HG03103 (cell line): ENCODE measurements at regions not wholly inside any gene's neighbourhood (a gene's known extent, or its start where the extent isn't known, plus 50 kb on each side); places are given as distances from the start of the nearest gene placed in this dataset.

Source experiments
- ATAC-seq: cut with Tn5 transposase; IDR thresholded peaks from one replicate; pipeline ENCODE4 v1.9.1; 2021; ENCODE audit warnings: low read depth; ENCODE audit not compliant: unreplicated experiment

DNA sequence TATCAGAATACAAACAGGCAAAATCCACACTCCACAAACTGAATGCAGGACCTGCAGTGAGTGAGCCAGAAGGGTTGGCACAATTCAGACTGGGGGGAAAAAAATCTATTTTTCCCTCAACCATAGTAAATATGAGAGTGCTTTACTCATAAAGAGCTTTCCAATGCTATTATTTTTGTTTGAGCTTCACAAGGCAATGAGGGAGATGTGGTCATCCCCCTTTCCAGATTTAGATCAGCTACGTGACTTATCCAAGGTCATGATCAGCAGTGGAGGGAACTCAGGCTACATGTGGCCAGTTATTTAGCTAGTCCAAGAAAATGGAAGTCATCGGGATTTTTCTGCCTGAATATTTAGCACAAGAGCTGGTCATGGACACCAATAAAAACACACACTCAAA is 120.4 kb upstream of the KLF7 start:
- no peak for ATAC-seq

DNA sequence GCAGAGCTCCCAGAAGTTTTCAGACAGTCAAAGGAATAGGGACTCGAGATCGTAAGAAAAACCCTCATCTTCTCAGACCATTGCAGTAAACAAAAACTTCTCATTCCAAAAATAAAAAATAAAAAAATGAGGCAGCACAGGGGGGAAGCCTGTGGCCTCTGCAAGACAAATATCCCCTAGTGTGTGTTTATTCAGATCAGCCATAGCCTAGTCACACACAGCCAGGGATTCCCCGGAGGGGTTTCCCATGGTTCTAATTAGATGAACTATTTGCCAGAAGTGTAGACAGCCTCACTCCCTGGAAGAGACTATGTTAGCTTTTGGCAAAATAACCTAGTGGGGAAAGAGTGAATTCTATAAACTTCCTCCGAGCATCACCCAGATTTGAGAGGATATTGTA is 122.9 kb upstream of the KLF7 start:
- ATAC-seq: no peak

DNA sequence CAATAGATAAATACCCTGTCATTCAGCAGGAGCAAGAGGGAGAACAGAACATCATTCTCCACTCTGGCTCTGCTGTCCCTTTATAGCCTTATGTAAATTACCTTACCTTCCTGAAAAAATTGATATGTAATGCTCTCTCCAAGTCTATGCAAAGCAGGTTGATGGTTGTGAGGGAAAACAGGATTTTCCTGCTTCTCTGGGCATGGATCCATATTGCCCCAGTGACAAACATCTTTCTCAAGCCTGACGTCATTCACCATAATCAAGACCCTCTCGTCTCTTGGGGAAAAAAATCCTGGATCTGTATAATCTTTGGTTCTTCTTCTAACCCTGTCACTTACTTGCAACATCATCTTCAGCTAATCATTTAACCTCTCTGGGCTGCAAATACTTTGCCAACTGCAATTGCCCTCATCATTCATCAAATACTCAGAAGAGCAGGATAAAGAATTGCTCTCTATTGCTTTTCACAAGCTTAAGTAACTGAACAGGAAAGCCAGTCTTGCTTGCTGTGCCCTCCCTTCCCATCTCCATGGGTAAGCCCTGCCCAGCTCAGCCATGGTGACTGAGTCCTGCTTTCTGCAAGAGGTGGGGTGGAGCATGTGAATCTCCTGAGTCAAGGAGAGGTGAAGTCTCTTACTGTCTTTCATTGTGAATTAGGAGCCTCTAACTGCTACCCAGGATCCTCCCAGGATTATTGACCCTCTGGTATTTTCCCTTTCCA is 123.7 kb upstream of the KLF7 start:
- no peak for ATAC-seq

DNA sequence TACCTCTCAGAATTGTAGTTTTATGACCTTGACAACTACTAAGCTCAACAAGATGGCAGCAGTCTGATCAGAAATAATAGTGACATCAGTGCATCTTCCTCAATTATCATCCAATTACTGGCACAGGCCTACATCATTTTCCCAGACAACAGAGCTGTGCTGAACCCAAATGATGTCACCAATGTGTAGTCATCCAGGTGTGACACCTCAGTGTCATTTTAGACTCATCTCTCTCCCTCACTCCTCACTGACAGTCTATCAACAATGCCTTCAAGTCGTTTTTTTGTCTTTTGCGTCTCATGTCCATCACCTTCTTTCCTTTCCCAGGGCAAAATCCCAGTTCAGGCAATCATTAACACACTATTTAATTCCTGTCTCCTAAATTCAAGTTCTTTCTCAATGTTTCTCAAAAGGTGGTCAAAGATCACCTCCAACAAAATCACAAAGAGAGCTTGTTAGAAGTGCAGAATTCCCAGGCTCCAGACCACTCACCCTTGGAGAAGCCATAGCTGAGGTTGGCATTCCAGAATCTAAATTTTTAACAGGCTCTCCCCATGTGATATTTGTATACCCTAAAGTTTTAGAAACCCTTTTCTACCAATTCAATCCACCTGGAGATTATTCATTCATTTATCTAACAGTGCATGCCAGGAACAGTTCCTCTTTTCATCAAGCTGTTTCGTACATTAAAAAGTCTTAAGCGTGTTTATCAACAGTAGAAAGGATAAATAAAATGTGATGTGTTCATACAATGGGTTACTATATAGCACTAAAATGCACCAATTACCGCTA is 125.3 kb upstream of the KLF7 start:
- no peak for ATAC-seq

DNA sequence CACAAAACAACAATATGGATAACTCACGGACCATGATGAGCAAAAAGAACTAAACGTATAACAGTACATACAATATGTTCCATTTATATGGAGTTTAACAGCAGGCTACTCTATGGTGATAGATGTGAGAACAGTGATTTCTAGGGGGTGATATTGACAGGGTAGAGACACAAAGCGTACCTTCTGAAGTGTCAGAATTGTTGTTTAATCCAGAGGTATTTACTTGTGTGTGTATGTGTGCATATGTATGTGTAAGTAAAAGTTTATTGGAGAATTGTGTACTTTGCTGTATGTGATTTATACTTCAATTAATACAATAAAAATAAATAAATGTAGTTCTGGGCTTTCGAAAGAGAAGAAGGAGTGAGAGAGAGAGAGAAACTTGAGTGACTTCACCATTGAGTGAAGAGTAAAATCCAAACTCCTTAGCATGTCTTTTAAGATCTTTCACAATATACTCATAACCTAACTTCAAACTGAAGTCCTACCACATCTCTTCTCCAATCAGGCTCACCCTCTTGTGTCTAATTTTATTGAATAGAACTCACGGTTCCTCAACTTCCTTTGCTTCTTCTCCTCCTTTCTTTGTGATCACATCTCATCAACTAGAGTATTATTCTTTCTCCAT is 126.0 kb upstream of the KLF7 start:
- peak; percentile 33 for ATAC-seq

DNA sequence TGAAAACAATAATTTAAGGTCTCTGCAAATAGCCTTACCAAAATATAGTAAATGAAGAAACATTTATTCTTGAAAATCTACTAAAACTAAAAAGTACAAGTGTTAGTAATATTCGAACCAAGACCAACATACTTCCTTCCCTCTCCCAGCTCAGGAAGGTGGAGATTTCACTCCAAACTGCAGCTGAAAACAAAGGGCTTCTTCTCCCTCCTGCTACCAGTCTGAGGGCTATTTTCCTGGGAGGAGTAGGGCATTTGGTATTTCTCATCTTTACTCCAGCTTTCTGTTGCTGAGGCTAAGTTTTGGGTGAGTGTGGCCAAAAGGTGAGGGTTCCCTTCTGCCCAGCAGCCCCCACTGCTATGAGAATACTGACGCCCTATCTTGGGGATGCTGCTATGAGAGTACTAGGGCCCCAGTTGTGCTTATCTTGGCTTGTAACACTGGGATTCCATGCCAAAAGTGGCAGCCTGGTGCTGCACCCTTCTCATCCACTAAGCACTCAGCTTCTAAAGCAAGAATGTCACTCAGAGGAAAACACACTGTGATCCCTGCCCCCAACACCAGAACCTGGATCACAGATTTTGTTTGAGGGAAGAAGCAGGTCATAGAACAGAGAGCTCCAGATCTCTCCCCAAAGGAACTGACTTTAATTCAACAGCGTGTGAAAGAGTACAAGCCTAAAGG is 130.7 kb upstream of the KLF7 start:
- ATAC-seq: no peak

DNA sequence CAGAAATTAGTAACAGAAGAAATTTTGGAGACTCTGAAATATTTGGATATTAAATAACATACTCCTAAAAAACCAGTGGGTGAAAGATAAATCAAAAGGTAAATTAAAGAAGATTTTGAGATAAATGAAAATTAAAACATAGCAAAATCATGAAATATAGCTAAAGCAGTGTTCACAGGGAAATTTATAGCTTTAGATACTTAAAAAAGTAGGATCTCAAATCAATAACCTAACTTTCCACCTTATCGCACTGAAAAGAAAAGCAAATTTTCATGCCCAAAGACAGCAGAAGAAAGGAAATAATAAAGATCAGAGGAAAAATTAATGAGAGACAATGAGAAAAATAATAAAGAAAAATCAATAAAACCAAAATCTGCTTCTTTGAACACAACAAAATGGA is 135.1 kb upstream of the KLF7 start:
- ATAC-seq: no peak

DNA sequence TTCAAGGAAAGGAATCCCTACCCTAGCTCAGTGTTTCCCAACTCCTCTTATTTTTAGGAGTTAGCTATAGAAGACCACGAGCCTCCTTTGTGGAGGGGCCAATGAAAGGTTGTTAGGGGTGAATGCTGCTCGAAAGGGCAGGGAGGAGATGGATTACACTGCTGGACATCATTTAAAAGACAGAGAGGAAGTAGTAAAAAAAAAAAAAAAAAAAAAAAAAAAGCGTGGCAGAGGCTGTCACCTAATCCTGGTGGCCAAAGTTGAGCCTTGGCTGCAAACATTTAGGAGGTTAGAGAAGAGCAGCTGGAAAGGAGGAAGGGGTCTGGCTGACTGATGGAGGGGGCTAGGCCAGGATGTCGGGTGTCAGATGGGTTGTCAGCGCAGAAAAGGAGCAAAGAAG is 139.0 kb upstream of the KLF7 start:
- ATAC-seq: no peak

DNA sequence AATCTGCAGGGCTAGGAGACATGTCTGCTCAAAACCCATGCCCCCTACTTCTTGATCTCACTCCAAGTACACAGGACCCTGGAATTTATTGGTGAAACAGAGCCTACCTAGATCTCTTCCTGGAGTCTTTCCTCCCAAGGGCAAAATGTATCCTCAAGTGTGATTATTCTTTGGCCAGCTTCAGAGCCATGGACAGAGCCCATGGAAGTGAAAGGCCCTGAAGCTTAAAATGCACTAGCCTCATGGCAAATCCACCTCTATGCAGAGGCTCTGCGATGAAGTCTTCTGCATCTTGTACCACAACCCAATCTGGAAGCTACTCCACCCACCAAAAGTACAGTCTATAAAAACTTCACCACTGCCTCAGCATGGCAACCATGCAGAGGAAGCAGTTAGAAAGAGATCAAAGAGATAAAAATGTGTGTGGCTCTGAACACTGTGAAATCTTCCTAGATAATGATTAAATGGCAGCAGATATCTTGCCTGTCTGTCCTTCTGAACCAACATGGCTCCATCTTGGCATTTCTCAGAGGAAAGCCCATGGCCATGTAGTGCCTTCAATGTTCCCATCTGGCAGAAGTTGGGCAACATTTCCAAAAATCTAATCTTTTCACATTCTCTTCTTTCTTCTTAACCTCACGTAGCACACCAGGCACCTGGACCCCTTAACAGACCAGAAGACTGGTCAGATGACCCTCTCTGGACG is 142.9 kb upstream of the KLF7 start:
- no peak for ATAC-seq

DNA sequence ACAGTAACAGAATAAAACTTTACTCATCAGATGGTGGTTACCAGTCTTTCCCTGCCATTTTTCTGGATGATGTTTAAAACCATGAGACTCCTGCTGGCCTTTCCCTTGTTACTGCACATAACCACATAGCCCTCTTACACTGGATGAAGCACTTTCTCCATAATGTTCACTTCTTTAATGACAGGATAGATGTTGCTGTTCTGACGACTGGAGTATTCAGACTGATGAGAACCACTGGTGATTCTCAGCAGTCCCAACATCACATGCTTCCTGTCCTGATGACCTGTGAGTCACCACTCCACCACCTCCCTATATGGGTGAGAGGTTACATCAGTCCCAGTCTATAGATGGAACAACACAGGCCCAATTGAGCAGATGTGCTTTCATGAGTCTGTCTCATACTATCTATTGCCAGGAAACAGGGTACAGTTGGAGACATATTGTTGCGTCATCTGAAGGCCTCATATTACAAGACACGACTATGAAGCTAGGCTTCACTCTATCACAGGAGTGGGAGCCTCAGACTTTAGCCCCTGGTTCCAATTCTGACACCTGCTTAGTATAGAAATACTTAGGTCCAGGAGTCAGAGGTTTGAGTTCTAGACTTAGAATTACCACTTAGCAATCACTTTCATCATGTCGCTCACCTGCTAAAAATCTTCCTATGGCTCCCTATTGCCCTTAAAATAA is 145.7 kb upstream of the KLF7 start:
- ATAC-seq: peak; percentile 88

DNA sequence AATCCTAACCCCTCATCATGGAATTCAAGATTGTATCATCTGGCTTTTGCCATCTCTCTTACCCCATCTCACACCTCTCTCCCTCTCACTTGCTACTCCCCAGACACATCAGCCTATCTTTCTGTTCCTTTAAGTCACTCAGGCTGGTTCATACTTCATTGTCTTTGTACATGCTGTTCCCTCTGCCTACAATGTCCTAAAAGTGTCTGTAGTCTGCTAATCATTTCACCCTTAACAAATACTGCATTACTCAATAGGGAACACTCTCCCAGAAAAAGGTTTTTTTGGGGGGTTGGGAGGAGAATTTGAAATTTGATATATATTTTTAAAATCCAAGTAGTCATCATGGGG is 146.2 kb upstream of the KLF7 start:
- ATAC-seq: no peak

DNA sequence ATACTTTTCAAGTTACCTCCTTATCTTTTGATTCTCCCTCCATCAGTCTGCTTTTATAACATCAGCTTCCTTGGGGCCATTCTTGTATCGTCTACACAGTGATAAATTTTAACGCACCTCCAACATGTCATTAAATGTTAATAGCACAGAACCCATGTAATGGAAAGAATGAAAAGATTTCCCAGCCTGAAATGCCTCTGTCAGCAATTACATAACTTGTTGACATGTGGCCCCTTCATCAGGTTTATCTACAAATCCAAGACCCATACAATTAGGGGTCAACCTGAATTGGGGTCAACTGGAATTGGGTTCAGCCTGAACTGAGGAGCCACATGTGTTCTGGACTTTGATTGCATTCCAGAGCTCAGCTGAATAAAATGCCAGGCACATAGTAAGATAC is 148.2 kb upstream of the KLF7 start:
- ATAC-seq: no peak

DNA sequence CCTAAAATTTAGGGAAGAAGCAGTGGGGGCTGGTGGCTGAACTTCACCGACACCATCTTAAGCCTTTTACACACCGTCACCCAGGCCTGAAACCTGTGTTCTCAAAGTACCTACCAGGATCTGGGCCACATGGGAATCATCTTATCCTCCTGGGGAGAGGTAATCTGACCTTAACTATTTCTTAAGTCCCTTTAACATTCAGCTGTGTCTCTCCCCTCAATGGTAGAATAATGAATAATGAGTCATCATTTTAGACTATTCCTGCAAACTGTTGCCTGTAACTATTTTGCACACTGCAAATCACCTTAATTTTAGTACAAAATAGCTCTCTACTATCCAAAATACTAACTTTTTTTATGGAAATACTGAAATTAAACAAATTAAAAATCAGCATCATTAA is 149.4 kb upstream of the KLF7 start:
- no peak for ATAC-seq

DNA sequence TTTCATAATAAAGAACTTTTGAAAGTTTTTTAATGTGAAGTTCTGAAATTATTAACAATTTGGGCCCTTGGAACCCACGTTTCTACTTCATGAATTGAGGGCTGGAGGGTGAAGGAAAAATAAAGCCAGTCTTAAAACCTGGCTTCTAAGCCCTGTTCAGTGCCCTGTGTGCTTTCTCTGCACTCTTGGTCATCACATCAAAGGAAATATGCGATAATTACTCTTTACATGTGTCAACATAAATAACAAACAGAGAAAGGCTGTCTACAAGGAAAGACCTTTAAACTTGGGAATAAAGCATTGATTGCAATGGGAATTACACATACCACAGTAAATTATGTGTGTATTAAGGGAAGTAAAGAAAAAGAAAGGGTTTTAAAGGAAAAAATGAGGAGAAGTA is 150.7 kb upstream of the KLF7 start:
- no peak for ATAC-seq

DNA sequence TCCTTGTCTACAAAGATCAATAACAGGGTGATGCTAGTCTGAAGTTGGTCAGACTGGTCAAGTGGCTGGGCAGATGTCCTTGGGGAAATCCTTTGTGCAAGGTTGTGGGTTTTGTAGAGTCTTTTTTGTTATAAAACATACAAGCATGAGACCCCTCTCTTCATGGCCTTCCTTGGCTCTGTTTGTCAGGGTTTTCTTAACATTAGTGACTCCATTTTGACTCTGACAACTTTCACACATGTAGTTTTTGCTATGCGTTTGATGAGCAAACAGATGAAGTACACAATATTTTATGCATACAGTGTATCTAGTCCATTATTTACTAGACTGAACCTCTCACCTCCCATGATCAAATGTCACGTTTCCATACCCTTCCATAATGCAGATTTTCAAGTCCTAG is 151.2 kb upstream of the KLF7 start:
- no peak for ATAC-seq

DNA sequence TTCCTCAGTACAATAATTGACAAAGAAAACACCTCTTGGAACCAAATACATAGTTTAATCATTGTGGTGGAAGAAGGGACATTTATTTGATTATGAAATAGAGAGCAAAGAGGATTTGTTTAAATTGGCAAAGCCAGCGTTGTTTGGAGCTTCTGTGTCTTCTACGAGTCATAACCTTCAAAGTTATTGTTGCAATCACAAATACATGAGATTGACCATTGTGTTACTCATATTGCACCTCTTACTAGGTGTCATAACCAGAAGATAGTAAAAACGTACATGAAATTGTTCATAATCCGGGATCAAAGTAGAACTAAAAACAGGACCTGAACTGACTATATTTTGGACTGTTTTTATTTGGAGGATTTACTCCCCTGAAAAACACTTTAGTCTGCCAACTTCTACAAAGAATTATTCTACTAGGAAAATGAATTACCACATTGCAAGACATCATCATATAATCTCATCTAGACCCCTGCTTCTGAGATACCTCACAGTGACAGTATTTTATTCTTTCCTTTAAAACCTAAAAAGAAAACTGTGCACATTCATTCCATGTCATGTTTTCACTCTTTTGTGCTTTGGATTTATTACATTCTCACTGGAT is 151.7 kb upstream of the KLF7 start:
- ATAC-seq: no peak

DNA sequence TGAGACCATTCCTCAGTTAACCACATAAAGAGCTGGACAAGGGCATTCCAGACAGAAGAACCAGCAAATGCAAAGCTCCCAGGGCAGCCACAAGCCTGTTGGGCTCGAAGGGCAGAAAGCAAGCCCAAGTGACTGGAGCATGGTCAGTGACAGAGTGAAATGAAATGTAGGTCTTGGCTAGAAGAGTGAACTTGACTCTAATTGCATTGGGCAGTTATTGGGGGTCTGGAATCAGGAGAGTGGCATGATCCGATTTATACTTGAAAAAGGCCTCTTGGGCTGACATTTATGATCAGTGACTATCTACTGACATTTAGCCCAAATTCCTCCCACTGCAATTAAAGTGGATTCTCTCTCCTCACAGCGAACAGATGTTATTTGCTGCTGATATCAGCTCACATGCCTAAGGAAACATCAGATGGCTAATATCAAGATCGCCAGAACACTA is 152.5 kb upstream of the KLF7 start:
- no peak for ATAC-seq

DNA sequence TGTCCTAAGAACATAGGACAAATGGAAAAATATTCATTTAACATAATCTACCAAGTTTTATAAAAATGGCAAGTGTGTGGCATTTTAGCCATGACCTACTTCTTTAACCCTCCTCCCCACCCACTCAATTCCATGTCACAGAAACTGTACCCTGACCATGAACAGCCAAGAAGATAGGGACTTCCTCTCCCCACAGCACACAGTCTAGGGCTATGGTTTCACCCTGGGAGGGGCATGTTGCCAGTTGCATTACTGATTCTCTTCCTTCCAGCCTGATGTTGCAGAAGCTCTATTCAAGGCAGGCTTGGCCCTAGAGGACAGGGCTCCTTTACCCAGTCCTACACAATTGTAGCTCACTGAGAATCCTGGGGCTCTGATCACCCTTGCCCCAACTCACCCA is 153.6 kb upstream of the KLF7 start:
- ATAC-seq: no peak

DNA sequence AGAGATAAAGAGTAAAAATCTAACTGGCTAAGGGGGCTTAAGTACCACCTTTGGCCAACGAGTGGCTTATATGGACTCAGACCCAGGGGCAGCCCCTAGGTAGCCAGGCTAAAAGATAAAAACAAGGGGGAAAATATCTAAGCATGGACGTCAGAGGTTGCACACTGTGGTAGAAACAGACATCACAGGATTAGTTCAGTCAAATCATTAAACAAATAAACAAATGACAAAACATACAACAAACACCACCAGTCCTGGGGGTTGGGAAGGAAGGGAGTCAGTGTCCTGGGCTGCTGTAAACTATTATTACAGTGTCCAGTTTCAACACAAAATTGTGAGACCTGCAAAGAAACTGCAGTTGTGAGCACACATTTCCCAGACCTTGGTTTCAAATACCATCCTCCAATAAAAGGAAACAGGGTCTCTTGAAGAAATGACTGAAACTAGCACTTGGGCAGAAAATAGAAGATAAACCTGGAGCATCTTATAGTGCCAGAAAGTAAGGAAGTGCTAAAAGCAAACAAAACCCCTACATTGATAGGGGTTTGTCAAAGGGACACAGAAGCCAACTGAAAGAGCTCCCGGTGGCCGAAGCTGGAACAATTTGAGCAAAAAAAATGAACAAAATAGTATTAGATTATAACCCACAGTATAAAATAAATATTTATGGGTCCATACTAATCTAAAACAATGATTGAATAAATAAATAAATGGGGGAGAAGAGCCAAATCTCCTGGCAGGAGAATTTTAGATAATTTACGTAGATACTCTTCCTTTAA is 154.8 kb upstream of the KLF7 start:
- no peak for ATAC-seq
